ENCODE measurements at regions not wholly inside any gene's neighbourhood (a gene's known extent, or its start where the extent isn't known, plus 50 kb on each side); places are given as distances from the start of the nearest gene placed in this dataset.

- TF ChIP-seq USF2 (IDR thresholded peaks at IDR 0.05; ENCODE audit: low read length) (no peak), GABPA (IDR thresholded peaks at IDR 0.05; ENCODE audit: borderline replicate concordance, insufficient read depth, low read length) (no peak), BCL11A (IDR thresholded peaks at IDR 0.05; ENCODE audit: low read depth in 2 of 2, low read length in 2 of 2) (no peak)
These were observed 277.1 kb upstream of the ADGRL3 start (continued) for GRCh38 chr4:60923075-60923474.
